ENCODE measurements at regions not wholly inside any gene's neighbourhood (a gene's known extent, or its start where the extent isn't known, plus 50 kb on each side); places are given as distances from the start of the nearest gene placed in this dataset.
"Not testable (repeated sequence)": the region's sequence is repeated elsewhere in the genome, so short reads cannot be mapped to it uniquely, and the experiment has no call there.

GRCh38 chr9:134574686-134575085 lies 66.9 kb upstream of the COL5A1 start:
- H3K23me2 ChIP-seq (ENCODE audit: low read depth, low read length); H3K23ac ChIP-seq (ENCODE audit: insufficient read length); H2AK5ac ChIP-seq (ENCODE audit: low read depth, low read length); H3K4me2 ChIP-seq (ENCODE audit: insufficient read depth in 1 of 2, low read depth in 2 of 2, low read length in 2 of 2); H2BK12ac ChIP-seq (ENCODE audit: low read depth, low read length); H3K4me1 ChIP-seq (replicated peaks in 1 of 4; ENCODE audit: control insufficient read depth in 3 of 4, insufficient read depth in 4 of 4, low read length in 3 of 4); H3K79me2 ChIP-seq (ENCODE audit: control insufficient read depth in 1 of 2, insufficient read depth in 2 of 2, low read length in 2 of 2); H3K4ac ChIP-seq (replicated peaks; ENCODE audit: insufficient read length, low read depth, low read length); H3K14ac ChIP-seq (ENCODE audit: insufficient read length); H3K36me3 ChIP-seq (ENCODE audit: control insufficient read depth in 2 of 4, insufficient read depth in 4 of 4, low read length in 3 of 4); H4K91ac ChIP-seq (replicated peaks; ENCODE audit: insufficient read length, low read length); FAIRE-seq; H3K56ac ChIP-seq (replicated peaks; ENCODE audit: insufficient read length, low read depth, low read length); H3K79me1 ChIP-seq (ENCODE audit: low read depth, low read length); H3K9ac ChIP-seq (replicated peaks in 1 of 4; ENCODE audit: extremely low read depth in 1 of 4, low read depth in 3 of 4, low read length in 3 of 4); H3K27ac ChIP-seq (ENCODE audit: low read depth, low read length); H2BK15ac ChIP-seq (ENCODE audit: low read length); H2BK120ac ChIP-seq (replicated peaks; ENCODE audit: low read depth, low read length); H2BK20ac ChIP-seq (ENCODE audit: low read length); H3K27me3 ChIP-seq (replicated peaks in 1 of 4; ENCODE audit: control insufficient read depth in 3 of 4, extremely low read depth in 1 of 4, insufficient read depth in 3 of 4, low read length in 3 of 4); H4K20me1 ChIP-seq (replicated peaks in 1 of 2; ENCODE audit: control insufficient read depth in 1 of 2, insufficient read depth in 2 of 2, low read length in 2 of 2); H3K4me3 ChIP-seq (ENCODE audit: extremely low read depth in 1 of 4, insufficient read depth in 2 of 4, low read depth in 3 of 4, low read length in 4 of 4); POLR2A ChIA-PET (ENCODE audit: partially characterized antibody); H2AFZ ChIP-seq (ENCODE audit: low read length); H4K8ac ChIP-seq (ENCODE audit: extremely low read depth, insufficient read depth, low read length); H2BK5ac ChIP-seq (ENCODE audit: low read depth, low read length); H3K18ac ChIP-seq (ENCODE audit: extremely low read depth, low read length); H4K5ac ChIP-seq (ENCODE audit: insufficient read length, low read depth, low read length): not testable (repeated sequence)
- CTCF ChIA-PET (ENCODE audit: partially characterized antibody): interaction anchor here (0.8 to 1.6 kb wide), 4 partner anchors 9 to 30 kb away, joined by 3 to 5 read pairs (median 4); no protein-coding TSS in a partner anchor
- 83% methylated on average over 6 of the region's 6 CpGs; no CpG with 5 or more reads in 1 of the 2 experiments for WGBS, 2 experiments (ENCODE audit: extremely low coverage in 1 of 2, insufficient coverage in 1 of 2, insufficient read length in 1 of 2, insufficient replicate concordance in 2 of 2, low coverage in 1 of 2, low lambda C conversion rate in 2 of 2, missing lambda C conversion rate in 1 of 2)
- peak; percentile 18 to 81 (median 53) for TF ChIP-seq CTCF (IDR thresholded peaks at IDR 0.05; ENCODE audit: control extremely low read depth in 1 of 3, insufficient read depth in 1 of 3, low read depth in 1 of 3, low read length in 3 of 3)
- TF ChIP-seq RAD21 (IDR thresholded peaks at IDR 0.05 in 1 of 2, conservative IDR thresholded peaks at IDR 0.05 in 1 of 2; ENCODE audit: low read depth in 2 of 2, low read length in 2 of 2): peak in 1 of 2 experiments; percentile 5; a peak in 1 of 4 replicates
- peak in 1 of 2 experiments; percentile 14 for DNase-seq (ENCODE audit: low read depth in 1 of 2, low spot score in 2 of 2)
- H3K9me3 ChIP-seq (ENCODE audit: insufficient read depth in 2 of 2, low read depth in 1 of 2, low read length in 1 of 2): peaks cover 2 to 12% of the 10 kb centered on the region in 2 experiments; a peak in 1 of 4 replicates
